WTC11 (cell line): ENCODE measurements at regions not wholly inside any gene's neighbourhood (a gene's known extent, or its start where the extent isn't known, plus 50 kb on each side); places are given as distances from the start of the nearest gene placed in this dataset.

Source experiments
- AFF4 ChIP-seq: sonication (generic); formaldehyde crosslinking; IDR thresholded peaks from 2 replicates; pipeline ENCODE4 v1.8.1; 2023; ENCODE audit warnings: mild to moderate bottlenecking, missing genetic modification reagents, borderline replicate concordance
- CTCF ChIP-seq: fragments of 200-600 bp; IDR thresholded peaks from 2 replicates; pipeline ENCODE4 v1.8.0; 2022; ENCODE audit warnings: antibody characterized with exemption
- E2F1 ChIP-seq: sonication (generic); formaldehyde crosslinking; IDR thresholded peaks from 2 replicates; pipeline ENCODE4 v1.8.0; 2022; ENCODE audit warnings: mild to moderate bottlenecking, missing genetic modification reagents
- ESRRA ChIP-seq: sonication (generic); formaldehyde crosslinking; IDR thresholded peaks from 2 replicates; pipeline ENCODE4 v1.8.1; 2022; ENCODE audit warnings: mild to moderate bottlenecking, missing genetic modification reagents, borderline replicate concordance
- HMGXB4 ChIP-seq: sonication (generic); formaldehyde crosslinking; IDR thresholded peaks from 2 replicates; pipeline ENCODE4 v1.8.1; 2023; ENCODE audit warnings: mild to moderate bottlenecking, moderate library complexity, missing genetic modification reagents
- JAZF1 ChIP-seq: fragments of 250-450 bp; sonication (Bioruptor Pico); IDR thresholded peaks from 2 replicates; pipeline ENCODE4 v1.9.0; 2021; ENCODE audit warnings: moderate library complexity, mild to moderate bottlenecking, inconsistent platforms
- JUN ChIP-seq: sonication (generic); formaldehyde crosslinking; IDR thresholded peaks from 2 replicates; pipeline ENCODE4 v1.8.0; 2023; ENCODE audit warnings: mild to moderate bottlenecking, missing genetic modification reagents
- NFATC4 ChIP-seq: fragments of 250-450 bp; sonication (Bioruptor Pico); IDR thresholded peaks from 2 replicates; pipeline ENCODE4 v1.9.0; 2021; ENCODE audit warnings: mild to moderate bottlenecking
- NFYB ChIP-seq: sonication (generic); formaldehyde crosslinking; conservative IDR thresholded peaks from 2 replicates; pipeline ENCODE4 v1.8.0; 2022; ENCODE audit warnings: low read depth, missing genetic modification reagents
- STAT6 ChIP-seq: sonication (generic); formaldehyde crosslinking; conservative IDR thresholded peaks from 2 replicates; pipeline ENCODE4 v1.8.1; 2023; ENCODE audit warnings: mild to moderate bottlenecking, low read depth, missing genetic modification reagents, moderate library complexity
- TCF7 ChIP-seq: sonication (generic); formaldehyde crosslinking; IDR thresholded peaks from 2 replicates; pipeline ENCODE4 v1.8.0; 2022; ENCODE audit warnings: mild to moderate bottlenecking, low read depth, missing genetic modification reagents, moderate library complexity

- TF ChIP-seq CTCF (no peak), AFF4 (CRISPR knock-in tag) (no peak), JUN (CRISPR knock-in tag) (no peak), E2F1 (no peak), HMGXB4 (no peak), ESRRA (CRISPR knock-in tag) (no peak), NFYB (CRISPR knock-in tag) (no peak), JAZF1 (no peak), TCF7 (CRISPR knock-in tag) (no peak), NFATC4 (CRISPR knock-in tag) (no peak), STAT6 (no peak)
Observed at GRCh38 chr10:117761695-117762094, 219.1 kb downstream of the EMX2 start.
